ENCODE measurements at regions not wholly inside any gene's neighbourhood (a gene's known extent, or its start where the extent isn't known, plus 50 kb on each side); places are given as distances from the start of the nearest gene placed in this dataset.

- TF ChIP-seq FOXM1 (IDR thresholded peaks at IDR 0.05; ENCODE audit: low read depth) (no peak), CTCF (IDR thresholded peaks at IDR 0.05) (no peak), USF2 (IDR thresholded peaks at IDR 0.05; ENCODE audit: borderline replicate concordance, low read depth, low read length) (no peak), EP300 (IDR thresholded peaks at IDR 0.05; ENCODE audit: borderline replicate concordance in 1 of 2, low read depth in 1 of 2, low read length in 1 of 2) (no peak), SMC3 (IDR thresholded peaks at IDR 0.05; ENCODE audit: low read depth, low read length) (no peak), MAX (IDR thresholded peaks at IDR 0.05; ENCODE audit: low read depth) (no peak), FOXJ3 (CRISPR knock-in tag; IDR thresholded peaks at IDR 0.05) (no peak), MEF2A (IDR thresholded peaks at IDR 0.05; ENCODE audit: borderline replicate concordance, low read depth) (no peak), RFX5 (IDR thresholded peaks at IDR 0.05; ENCODE audit: low read length) (no peak)
- TF ChIP-seq, protein P1, sequence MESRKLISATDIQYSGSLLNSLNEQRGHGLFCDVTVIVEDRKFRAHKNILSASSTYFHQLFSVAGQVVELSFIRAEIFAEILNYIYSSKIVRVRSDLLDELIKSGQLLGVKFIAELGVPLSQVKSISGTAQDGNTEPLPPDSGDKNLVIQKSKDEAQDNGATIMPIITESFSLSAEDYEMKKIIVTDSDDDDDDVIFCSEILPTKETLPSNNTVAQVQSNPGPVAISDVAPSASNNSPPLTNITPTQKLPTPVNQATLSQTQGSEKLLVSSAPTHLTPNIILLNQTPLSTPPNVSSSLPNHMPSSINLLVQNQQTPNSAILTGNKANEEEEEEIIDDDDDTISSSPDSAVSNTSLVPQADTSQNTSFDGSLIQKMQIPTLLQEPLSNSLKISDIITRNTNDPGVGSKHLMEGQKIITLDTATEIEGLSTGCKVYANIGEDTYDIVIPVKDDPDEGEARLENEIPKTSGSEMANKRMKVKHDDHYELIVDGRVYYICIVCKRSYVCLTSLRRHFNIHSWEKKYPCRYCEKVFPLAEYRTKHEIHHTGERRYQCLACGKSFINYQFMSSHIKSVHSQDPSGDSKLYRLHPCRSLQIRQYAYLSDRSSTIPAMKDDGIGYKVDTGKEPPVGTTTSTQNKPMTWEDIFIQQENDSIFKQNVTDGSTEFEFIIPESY (IDR thresholded peaks at IDR 0.05; ENCODE audit: borderline replicate concordance, low read depth), result no peak
Measured at GRCh38 chr6:11404081-11404480, 133.5 kb upstream of the TMEM170B start.
